HG02870 (cell line): ENCODE measurements at regions not wholly inside any gene's neighbourhood (a gene's known extent, or its start where the extent isn't known, plus 50 kb on each side); places are given as distances from the start of the nearest gene placed in this dataset.
A peak's percentile ranks its signal among the peaks of the same experiment; 100 is the strongest.

Source experiments
- ATAC-seq: cut with Tn5 transposase; IDR thresholded peaks from one replicate; pipeline ENCODE4 v1.9.1; 2021; ENCODE audit warnings: mild to moderate bottlenecking, moderate library complexity; ENCODE audit not compliant: unreplicated experiment

DNA sequence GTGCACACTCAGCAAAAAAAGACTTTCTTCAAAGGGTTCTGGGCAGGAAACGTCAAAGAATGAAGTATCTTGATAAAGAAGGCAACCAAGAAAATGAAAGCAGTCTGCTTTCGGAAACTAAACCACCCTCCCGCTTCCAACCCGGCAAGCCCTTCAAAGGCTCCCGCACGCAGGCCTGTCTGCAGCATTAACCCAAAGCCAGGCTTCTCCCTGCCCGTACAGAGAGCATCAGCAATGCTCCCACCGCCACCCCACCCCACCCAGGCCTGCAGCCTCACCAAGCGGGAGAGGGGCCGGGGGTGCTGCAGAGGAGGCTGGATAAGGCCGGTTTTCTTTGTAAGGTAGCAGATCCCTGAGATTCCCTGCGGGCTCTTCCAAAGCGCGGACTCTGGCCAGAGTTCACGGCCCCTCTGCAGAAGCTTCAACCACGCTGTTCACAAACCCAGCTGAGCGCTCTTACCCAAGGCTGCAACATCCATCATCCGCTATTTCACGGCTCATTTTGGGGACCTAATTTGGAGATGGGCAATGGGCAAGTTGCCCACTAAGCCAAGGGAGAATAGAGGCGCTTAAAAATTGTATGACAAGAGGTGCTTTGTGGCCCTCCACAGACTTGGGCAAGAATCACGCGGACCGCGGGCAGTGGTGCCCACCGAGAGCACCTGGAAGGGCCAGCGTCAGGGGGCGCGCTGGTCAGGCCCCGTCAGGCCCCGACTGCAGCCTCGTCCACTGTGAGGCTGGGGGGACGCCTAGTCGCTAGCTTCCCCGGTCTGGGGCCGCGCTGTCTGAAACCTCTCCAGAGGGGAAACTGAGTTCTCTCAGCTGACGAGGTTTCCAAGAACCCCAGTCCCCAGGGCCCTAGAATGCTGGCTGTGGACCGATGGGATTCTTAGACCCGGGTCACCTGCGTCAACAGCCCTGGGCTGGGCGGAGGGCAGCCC is 225.4 kb upstream of the ID2 start:
- ATAC-seq: no peak

DNA sequence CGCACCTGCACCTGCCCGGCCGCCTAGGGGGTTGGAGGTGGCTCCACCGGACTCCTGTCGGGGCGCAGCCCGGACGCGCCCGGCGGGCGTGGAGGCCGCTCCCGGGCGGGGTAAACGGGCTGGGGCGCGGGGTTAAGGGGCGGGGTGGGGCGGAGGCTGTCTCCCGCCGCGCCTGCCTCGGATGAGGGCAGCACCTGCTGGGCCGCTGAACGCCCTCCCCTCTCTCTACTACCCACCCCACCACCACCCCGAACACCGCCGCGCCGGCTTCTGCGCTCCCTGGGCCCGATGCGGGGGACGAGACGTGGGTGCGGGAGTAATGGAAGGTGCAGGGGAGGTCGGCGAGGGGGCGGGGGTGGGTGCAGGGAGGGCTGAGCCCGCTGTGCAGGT is 224.8 kb upstream of the ID2 start:
- no peak for ATAC-seq

DNA sequence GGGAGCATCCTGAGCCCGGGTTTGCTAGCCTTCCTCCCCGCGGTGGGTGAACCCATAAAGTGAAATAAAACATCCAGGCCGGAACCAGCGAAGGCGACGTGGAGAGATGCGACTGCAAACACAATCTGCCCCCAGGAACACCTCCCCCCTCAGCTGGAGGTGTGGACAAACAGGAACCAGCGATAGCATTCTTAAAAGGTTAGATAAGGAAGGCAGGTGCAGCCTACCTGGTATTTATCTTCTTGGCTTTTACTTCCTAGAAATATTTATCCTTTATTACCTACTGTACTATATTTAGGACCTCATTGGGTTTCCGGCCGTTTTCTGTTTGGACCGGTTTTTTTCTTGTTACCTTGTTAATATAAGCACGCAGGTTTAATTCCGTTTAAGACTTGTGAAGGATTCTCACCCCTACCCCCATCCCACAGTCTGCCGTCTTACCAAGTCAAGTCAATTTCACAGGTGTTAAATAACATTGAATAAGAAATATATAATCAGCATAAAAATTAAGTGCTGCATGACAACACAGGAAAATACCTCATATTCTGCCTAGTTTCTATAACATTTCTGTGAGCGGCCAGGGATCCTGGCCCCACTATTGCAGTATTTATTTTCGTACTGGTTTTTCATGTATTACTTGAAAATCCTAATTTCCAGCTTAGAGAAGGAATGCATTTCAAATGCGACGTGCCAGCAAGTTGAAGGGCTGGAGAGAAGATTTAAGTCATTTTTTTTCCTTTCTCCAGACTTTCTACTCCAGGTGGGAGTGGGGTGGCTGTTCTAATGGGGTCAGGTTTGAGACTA is 224.0 kb upstream of the ID2 start:
- ATAC-seq: no peak

DNA sequence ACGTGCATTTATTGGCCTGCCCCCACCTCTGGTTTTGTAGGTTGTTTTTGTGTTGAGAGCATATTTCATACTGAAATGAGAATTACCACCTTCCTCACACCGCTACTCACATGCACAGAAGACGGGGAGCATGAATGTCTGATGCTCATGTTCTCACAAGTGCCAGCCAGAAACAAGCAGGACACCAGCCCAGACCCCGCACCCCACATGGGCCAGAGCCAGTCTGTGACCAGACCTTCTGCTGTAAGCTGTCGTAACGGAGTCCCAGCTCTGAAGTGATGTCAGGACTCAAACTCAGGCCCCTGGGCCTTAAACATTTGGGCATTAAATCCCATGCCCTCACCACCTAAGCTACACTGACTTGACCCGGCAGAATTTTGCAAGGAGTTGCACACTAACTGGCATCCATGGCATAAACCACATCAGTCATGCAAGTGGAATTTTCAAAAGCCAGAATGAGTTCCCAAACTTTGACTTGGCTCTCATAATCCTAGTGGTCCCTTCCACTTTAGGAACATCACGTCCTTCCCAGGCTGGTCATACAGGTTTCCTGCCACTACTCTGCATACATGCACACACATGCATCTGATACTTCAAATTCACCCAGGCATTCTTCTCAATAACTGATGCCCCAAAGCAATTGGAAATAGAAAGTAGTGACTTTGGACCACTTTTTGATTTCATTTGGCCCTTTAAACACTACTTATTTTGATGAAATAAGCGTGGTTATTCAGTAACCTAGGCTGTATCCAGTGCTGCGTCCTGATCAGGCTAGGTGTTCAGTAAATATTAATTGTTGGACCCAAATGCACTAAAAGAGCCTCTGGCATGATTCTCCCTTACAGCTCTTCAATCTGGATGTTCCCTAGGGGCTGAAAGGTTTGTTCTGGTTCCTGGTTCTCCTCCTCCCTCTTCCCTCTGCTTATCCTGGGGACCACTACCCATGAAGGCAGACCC is 223.1 kb upstream of the ID2 start:
- ATAC-seq: no peak

DNA sequence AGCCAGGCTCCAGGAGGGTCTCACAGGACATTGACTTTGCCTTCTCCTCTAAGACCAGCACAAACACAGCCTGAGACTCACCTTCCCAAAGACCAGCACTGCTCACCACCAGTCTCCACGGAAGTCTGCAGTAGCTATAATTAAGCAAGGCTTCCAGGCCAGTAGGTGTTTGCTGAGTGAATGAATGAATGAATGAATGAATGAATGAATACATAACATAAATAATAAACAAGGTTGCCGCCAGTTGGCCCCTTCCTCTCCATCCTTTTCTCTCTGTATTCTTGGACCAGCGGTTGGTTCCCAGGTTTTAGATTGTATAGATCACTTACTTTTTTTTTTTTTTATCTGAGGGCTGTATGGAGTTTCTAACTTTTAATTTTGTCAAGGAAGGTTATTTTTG is 222.4 kb upstream of the ID2 start:
- ATAC-seq: no peak

DNA sequence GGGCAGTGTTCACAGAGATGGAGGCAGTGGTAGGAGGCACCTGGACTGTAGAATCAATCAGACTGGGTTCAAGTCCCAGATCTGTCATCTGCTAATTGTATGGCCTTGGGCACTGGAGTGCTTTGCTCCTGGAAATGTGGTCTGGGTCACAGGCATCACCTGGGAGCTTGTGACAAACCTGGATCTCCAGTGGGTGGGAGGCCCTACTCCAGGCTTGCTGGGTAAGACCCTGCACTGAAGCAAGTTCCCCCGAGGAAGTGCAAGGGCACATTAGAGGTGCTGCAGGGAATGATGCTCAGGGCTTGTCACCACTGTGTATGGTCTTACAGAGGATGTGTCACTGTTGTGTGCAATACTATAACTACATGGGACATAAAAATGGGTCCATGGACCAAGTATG is 220.5 kb upstream of the ID2 start:
- ATAC-seq: no peak

DNA sequence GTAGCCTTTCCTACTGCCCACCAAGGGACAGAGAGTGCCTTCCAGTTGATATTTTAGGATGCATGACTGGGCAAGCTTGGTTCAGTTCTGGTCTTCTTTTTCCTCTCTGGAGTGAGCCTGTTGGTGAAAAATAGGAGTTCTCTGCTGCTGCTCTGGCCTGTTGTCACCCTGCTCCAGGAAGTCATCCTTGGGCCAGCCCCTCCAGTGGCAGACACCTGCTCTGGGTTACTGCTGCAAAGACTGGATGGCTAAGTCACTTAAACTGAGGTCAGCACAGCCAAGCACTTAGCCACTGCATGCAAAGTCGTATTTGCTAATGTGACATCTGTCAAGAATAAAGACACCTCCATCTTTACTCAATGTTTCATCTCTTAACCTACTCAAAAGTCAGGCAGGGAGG is 219.6 kb upstream of the ID2 start:
- ATAC-seq: no peak

DNA sequence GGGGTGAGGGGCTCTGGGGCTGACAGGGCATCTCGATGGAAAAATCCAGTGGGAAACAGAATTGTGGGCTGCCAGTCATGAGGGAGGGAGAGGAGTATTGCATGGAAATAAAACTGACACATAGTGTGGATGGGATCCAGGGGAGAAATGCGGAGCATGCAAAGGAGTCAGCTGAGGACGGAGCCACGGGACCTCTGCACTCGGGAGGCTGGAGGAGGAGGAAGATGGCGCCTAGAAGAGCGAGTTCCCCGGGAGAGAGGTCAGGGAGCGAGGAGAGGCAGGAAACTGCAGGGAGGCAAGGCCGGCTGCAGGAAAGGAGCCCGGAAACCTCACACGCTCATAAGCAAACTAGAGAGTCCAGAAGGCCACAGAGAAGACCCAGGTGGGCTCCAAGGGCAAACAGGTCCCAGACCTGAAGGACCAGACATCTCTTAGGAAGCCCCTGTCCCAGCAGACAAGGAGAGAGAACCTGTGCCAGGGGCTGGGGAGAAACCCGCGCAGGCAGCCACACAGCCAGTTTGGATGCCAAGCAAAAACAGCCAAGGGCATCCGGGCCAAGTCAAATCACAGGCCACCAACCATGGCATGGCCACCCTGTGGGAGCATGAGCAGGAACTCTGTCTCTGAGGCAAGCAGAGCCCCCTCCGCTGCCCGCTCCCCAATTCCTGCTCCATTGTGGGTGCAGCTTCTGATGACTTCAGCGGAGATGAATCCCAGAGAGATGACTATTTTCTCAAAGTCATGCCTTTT is 218.8 kb upstream of the ID2 start:
- ATAC-seq: no peak

DNA sequence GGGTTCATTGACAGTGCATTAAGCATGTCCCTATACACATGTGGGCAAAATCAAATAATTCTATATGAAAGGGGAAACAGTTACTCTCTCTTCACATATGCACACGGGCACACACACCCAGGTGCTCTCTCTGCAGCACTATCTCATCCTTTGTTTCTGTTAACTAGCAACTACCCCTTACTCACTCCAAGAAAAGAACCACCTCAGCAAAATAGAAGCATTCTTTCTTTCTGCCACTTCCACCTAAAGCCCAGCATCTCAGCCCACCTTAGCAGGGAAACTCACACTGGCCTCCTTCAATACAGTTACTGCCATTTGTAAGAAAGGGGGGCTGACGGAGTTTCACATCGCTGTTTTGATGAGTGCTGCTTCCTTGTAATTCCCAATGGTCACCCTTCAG is 216.3 kb upstream of the ID2 start:
- no peak for ATAC-seq

DNA sequence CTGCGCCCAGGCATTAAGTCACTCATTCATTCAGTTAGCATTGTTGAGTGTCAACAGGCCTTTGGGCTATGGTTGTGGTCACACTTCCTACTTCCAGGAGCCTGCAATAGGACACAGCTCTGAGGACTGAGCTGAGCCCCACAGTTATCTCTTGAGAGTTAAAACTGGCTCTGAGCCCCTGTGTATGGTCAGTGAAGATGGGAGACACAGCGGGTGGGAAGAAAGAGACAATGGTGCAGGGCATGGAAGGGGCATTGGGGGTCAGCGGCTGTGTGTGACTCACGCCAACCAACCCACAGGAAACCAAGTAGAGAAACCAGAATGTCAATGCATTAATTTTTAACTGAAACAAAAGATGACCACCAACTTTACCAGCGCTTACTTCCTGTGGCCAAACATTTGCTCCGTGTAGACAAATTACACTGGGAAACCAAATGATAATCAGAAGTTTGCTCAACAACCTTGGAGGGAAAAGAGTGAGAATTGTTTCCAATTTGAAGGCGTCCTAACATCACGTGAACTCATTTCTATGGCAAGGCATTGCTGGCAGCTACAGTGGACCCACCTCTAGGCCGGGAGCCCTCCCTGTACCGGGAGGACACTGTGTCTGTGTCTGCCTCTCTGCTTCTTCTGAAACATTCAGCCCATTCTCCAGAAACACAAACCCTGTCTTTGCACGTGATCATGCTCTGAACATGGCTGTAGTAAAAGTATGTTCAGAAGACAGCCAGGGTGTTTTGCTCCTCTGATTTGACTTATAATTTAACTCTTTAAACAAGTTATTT is 212.0 kb upstream of the ID2 start:
- ATAC-seq: no peak

DNA sequence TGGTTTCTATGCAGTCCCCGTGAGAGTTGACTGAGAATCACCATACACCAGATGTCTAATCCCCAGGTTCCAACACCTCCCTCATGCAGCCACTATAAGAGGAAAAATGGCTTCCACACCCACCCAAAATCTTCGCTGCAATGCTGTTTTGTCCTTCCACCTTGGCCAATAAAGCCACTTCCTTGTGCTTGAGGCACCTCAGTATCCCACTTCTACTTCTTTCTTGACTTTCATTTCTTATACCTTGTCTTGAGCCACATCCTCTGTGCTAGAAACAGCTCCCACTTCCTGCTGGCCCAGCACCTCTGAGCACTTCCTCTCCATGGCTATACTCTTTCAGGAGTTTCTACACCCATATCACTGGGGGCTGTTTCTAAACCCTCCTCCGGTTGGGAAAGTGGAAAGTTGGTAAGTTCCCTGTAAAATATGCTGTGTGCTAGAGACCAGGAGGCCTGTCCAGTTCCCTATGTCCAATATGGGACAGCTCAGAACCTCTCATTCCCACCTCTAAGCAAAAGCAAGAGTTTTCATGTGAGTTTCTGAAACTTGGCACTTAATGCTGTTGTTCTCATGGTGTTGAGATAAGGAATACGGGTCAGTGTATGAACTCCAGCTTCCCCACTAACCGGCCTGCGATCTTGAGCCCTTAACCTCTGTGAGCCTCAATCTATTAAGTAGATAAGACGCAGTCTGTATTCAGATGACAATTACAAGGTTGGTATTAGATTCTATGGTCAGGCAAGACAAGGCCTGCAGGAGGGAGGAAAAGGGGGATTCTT is 209.1 kb upstream of the ID2 start:
- ATAC-seq: peak; percentile 46

DNA sequence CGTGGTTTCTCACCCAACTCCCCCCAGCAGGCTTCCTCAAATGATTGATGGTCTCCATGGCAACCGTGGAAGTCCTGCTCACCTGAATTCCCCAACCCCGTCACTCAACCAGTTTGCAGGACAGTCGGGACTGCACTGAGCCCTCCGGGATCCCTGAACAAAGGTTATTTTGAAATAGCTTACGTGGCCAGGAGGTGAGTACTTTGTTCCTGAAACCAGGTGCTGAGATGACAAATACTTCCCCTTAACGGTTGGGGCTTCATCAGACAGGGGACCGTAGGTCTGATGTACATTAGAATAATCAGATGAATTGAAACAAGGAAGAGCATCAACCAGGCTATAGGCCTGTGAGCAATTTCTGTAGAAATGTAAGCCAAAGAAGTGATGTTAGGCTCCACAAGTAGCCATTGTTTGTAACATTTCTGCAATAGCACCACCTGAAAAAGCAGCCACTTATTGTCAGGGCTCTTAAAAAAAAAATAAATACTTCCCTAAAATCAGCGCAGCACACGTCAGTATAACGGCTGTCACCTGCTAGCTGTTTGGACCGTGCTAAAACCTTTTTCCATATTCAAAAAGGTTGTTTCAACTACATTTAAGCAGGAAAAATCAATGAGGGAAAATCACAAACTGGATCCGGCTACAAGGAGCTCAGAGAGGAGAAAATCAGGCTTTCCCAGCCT is 206.4 kb upstream of the ID2 start:
- peak; percentile 42 for ATAC-seq

DNA sequence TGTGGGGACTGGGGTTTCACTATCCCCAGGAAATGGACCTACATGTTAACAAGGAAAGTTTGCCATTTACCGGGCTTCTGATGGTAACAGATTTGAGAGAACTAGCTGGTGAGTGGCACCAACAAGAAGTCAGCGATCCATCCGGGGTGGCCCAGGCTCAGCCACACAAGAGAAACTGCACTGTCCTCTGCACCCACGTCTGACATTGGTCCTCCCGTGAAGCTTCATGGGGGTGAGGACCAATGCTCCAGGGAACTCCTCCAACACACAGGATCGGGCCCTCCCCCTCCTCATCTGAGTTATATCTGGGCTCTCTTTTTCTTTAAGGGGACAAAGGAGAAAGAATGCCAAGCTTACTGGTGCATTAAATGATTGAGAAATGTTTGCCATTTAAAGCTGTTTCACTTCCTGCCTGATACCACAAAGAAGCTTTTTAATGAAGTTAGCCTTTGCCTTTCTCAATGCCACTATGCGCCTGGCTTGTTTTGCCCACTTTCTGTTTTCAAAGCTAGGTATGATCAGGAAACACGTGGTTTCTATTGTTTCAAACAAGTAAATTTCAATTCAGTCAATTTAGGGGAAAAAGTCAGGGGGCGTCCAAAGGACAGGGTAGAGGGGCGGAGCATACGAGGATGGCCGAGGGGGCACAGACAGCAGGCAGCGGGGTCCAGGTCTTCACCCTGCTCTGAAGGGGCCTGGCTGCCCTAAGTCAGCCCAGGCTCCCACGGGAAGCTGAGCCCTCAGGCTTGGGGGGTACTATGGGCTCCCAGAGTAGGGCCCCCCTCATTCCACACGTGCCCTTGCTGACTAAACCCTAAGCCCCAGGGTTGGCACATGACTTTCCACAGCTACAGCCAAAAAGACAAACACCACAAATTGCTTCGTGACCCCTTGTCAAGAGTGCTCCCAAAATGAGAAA is 204.0 kb upstream of the ID2 start:
- peak; percentile 37 for ATAC-seq

DNA sequence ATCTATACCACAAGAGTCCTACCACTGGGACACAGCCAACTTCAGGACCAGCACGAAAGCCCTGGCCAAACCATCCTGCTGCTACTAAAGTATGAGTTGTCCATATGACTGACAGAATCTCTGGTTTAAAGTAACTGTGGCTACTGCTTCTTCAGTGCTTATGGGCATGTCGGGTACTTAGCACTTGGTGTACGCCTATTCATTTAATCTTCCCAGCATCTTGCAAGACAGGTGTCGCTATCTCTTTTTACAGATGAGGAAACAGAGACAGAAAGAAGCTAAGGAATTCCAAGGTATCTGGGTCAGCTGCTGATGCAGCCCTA is 203.4 kb upstream of the ID2 start:
- no peak for ATAC-seq

DNA sequence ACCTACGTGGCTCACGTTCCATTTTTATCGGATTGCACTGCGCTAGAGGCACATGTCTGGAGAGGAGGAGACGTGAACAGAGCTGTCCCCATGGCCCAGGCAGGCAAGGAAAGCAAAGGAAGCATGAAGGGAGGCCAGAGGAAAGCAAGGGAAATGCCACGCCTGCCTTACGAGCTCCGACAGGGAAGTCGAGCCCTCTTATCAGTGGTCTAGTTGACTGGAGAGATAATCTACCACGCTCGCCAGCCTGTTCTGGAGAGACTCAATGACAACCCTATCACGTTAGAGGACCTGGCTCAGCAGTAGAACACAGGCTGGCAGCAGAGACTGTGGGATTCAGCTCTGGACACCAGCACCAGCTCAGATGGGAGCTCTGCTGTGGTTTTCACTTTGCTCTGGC is 202.6 kb upstream of the ID2 start:
- no peak for ATAC-seq

DNA sequence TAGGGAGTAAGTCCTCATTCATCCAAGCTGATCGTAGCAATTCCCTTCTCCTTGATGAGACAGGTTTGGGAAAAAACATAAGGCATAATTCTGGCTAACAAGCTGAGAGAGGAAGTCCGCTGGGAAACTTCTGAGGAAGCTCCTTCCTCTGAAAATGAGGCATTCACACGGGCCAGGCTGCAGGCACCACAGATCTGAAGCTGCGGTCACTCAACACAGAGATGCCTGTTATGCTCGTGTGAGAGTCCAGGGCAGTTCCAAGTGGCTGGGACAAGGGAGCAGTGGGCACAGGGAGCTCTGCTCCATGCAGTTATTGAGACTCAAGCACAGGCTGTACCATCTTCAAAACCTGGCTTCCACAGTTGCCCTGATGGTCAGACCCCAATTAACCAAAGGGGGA is 200.9 kb upstream of the ID2 start:
- ATAC-seq: no peak

DNA sequence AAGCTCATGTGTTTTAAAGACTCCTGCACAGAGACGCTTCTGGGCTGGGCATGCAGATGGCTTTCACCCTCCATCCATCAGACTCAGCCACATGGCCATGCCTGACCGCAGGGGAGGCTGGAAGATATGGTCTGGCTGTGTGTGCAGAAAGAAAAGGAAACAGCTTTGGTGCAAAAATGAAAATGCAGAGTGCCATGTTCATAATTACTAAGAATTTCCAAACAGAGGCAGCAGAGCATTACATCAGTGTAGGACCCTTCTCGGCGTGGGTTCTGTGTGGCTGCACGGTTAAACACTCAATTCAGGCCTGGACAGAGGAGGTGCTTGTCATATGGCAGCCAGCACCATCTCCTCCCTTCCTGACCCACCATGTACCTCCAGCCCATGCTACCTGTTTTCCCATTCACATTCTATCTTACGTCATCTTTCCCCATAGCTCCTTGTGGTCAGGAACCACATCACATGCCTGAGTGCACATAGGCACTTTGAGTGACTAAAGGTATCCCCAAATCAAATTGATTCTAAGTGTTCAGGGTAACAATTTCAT is 200.3 kb upstream of the ID2 start:
- peak; percentile 39 for ATAC-seq
